OCI-LY7 (cell line): ENCODE measurements at regions not wholly inside any gene's neighbourhood (a gene's known extent, or its start where the extent isn't known, plus 50 kb on each side); places are given as distances from the start of the nearest gene placed in this dataset.

Source experiments
- BruUV-seq: library from RNA; stranded (reverse); fragments of 400-500 nt; replicated peaks from 2 replicates; lab custom pipeline; 2021; lab: Mats Ljungman, UMichigan
- CTCF ChIA-PET: fragments of 300-600 bp; sonication (Branson Sonifier 250); formaldehyde crosslinking; loops from one replicate; lab custom pipeline; 2022; ENCODE audit warnings: antibody characterized with exemption; ENCODE audit not compliant: unreplicated experiment; lab: Charles Lee
- POLR2A ChIA-PET: fragments of 300-600 bp; sonication (Branson Sonifier 250); formaldehyde crosslinking; loops from one replicate; lab custom pipeline; 2022; ENCODE audit warnings: antibody characterized with exemption; lab: Charles Lee
- DNase-seq: peaks from one replicate; pipeline ENCODE4 v3.0.0-alpha.2; 2015; ENCODE audit warnings: low spot score
- H2AFZ ChIP-seq: fragments of 200-600 bp; sonication (generic), shearing (Covaris generic); 2 replicates; pipeline ENCODE4 v1.6.1; 2014; ENCODE audit warnings: mild to moderate bottlenecking, antibody characterized with exemption, low read length, moderate library complexity
- H3K27ac ChIP-seq: fragments of 200-600 bp; sonication (generic); 2 replicates; pipeline ENCODE4 v1.5.1; 2014; ENCODE audit warnings: mixed run types, low read depth, mild to moderate bottlenecking, moderate library complexity, low read length, inconsistent platforms; ENCODE audit not compliant: poor library complexity, severe bottlenecking
- H3K36me3 ChIP-seq: fragments of 200-600 bp; sonication (generic); 2 replicates; pipeline ENCODE4 v1.6.1; 2014; ENCODE audit warnings: mild to moderate bottlenecking, antibody characterized with exemption, low read length, moderate library complexity, mixed read lengths; ENCODE audit not compliant: insufficient read depth
- H3K4me1 ChIP-seq: fragments of 200-600 bp; sonication (generic); 2 replicates; pipeline ENCODE4 v1.5.1; 2014; ENCODE audit warnings: mild to moderate bottlenecking, low read length; ENCODE audit not compliant: insufficient read depth, poor library complexity, severe bottlenecking
- H3K4me2 ChIP-seq: fragments of 200-600 bp; sonication (generic); 2 replicates; pipeline ENCODE4 v1.6.1; 2014; ENCODE audit warnings: mild to moderate bottlenecking, low read length
- H3K4me3 ChIP-seq: fragments of 200-600 bp; sonication (generic); 2 replicates; pipeline ENCODE4 v1.5.1; 2014; ENCODE audit warnings: mild to moderate bottlenecking, low read depth, low read length; ENCODE audit not compliant: poor library complexity, severe bottlenecking
- H3K79me2 ChIP-seq: fragments of 200-600 bp; sonication (generic); 2 replicates; pipeline ENCODE4 v1.6.1; 2016; ENCODE audit warnings: low read depth, mild to moderate bottlenecking, low read length, moderate library complexity, mixed read lengths; ENCODE audit not compliant: insufficient read depth
- H3K9me2 ChIP-seq: fragments of 200-600 bp; sonication (generic); 2 replicates; pipeline ENCODE4 v1.6.1; 2016; ENCODE audit warnings: mild to moderate bottlenecking, low read length, mixed read lengths; ENCODE audit not compliant: insufficient read depth
- H3K9me3 ChIP-seq: fragments of 200-600 bp; sonication (generic); 2 replicates; pipeline ENCODE4 v1.6.1; 2014; ENCODE audit warnings: mild to moderate bottlenecking, mixed run types, low read length, mixed read lengths
- H4K20me1 ChIP-seq: fragments of 200-600 bp; sonication (generic); 2 replicates; pipeline ENCODE4 v1.6.1; 2014; ENCODE audit warnings: mild to moderate bottlenecking, antibody characterized with exemption, low read length, moderate library complexity, mixed read lengths; ENCODE audit not compliant: insufficient read depth
- CTCF ChIP-seq: fragments of 200-600 bp; sonication (generic); conservative IDR thresholded peaks from 2 replicates; pipeline ENCODE4 v1.5.1; 2014; ENCODE audit warnings: mild to moderate bottlenecking, antibody characterized with exemption, low read length, moderate library complexity, mixed read lengths
- EZH2phosphoT487 ChIP-seq: fragments of 200-600 bp; sonication (generic); IDR thresholded peaks from 2 replicates; pipeline ENCODE4 v1.6.1; 2018; ENCODE audit warnings: low read depth, borderline replicate concordance, mild to moderate bottlenecking, mixed run types, antibody characterized with exemption, low read length, moderate library complexity, mixed read lengths
- intact Hi-C: fragments of 100-400 bp; cut with micrococcal nuclease; formaldehyde crosslinking; loops from one replicate; pipeline ENCODE4 v1.10.0; 2022; ENCODE audit not compliant: unreplicated experiment

GRCh38 chr11:134669796-134670195 lies 257.8 kb upstream of the B3GAT1 start:
- no peak overlapping the region for H3K27ac ChIP-seq
- H2AFZ ChIP-seq = no peak overlapping the region
- no peaks in the 10 kb centered on the region for H3K36me3 ChIP-seq
- ChIA-PET POLR2A (interaction anchor here (1.8 kb wide), 1 partner anchor 20 kb away, joined by 3 read pairs; no protein-coding TSS in a partner anchor), CTCF (no interaction called here)
- no peak overlapping the region for H3K4me2 ChIP-seq
- TF ChIP-seq EZH2phosphoT487 (no peak), CTCF (no peak)
- DNase-seq = no peak
- H3K4me3 ChIP-seq = no peak overlapping the region
- H3K4me1 ChIP-seq = no peaks in the 10 kb centered on the region
- no TSS peak for BruUV-seq
- H3K79me2 ChIP-seq = no peaks in the 10 kb centered on the region
- intact Hi-C loops = no loop called here
- H4K20me1 ChIP-seq = no peaks in the 10 kb centered on the region
- no peaks in the 10 kb centered on the region for H3K9me2 ChIP-seq
- no peaks in the 10 kb centered on the region for H3K9me3 ChIP-seq

- Histone ChIP-seq H3K9me2 (no peaks in the 10 kb centered on the region), H3K79me2 (no peaks in the 10 kb centered on the region), H3K27ac (no peak overlapping the region), H4K20me1 (no peaks in the 10 kb centered on the region), H3K4me2 (no peak overlapping the region), H3K4me3 (no peak overlapping the region), H3K9me3 (no peaks in the 10 kb centered on the region), H2AFZ (no peak overlapping the region), H3K4me1 (no peaks in the 10 kb centered on the region), H3K36me3 (no peaks in the 10 kb centered on the region)
- ChIA-PET POLR2A (no interaction called here), CTCF (no interaction called here)
- no TSS peak for BruUV-seq
- TF ChIP-seq CTCF (no peak), EZH2phosphoT487 (no peak)
- DNase-seq = no peak
- intact Hi-C loops = no loop called here
Measured at GRCh38 chr11:134668796-134669195, 256.8 kb upstream of the B3GAT1 start.

- Histone ChIP-seq H3K4me1 (no peaks in the 10 kb centered on the region), H3K4me3 (no peak overlapping the region), H2AFZ (no peak overlapping the region), H4K20me1 (no peaks in the 10 kb centered on the region), H3K9me2 (no peaks in the 10 kb centered on the region), H3K36me3 (no peaks in the 10 kb centered on the region), H3K27ac (no peak overlapping the region), H3K79me2 (no peaks in the 10 kb centered on the region), H3K9me3 (no peaks in the 10 kb centered on the region), H3K4me2 (no peak overlapping the region)
- intact Hi-C loops = no loop called here
- CTCF ChIA-PET = no interaction called here
- no TSS peak for BruUV-seq
- POLR2A ChIA-PET = no interaction called here
- TF ChIP-seq CTCF (no peak), EZH2phosphoT487 (no peak)
- DNase-seq = no peak
Measured at GRCh38 chr11:134668076-134668475, 256.0 kb upstream of the B3GAT1 start.
